Activated T-cell treated with anti-CD3 and anti-CD28 coated beads for 4 hours (primary cell): ENCODE measurements at regions not wholly inside any gene's neighbourhood (a gene's known extent, or its start where the extent isn't known, plus 50 kb on each side); places are given as distances from the start of the nearest gene placed in this dataset.
A peak's percentile ranks its signal among the peaks of the same experiment; 100 is the strongest.
"Not testable (repeated sequence)": the region's sequence is repeated elsewhere in the genome, so short reads cannot be mapped to it uniquely, and the experiment has no call there.

Experiments used
- DNase-seq: peaks from one replicate; pipeline ENCODE4 v3.0.0-alpha.2; 2020

GRCh38 chr1:70674941-70675685, 264.0 kb downstream of the CTH start:
- no peak for DNase-seq

GRCh38 chr1:70675737-70676156, 264.7 kb downstream of the CTH start:
- DNase-seq = no peak

GRCh38 chr1:70685300-70686286, 274.5 kb downstream of the CTH start:
- DNase-seq = peak; percentile 9

GRCh38 chr1:70688580-70688979, 277.5 kb downstream of the CTH start:
- DNase-seq = no peak

GRCh38 chr1:70706381-70707037, 295.4 kb downstream of the CTH start:
- DNase-seq = no peak

- DNase-seq = no peak
These were observed 296.1 kb downstream of the CTH start for GRCh38 chr1:70707214-70707613.

GRCh38 chr1:70714149-70714548, 303.1 kb downstream of the CTH start:
- no peak for DNase-seq

- DNase-seq = no peak
These were observed 306.1 kb downstream of the CTH start for GRCh38 chr1:70717211-70717610.

- no peak for DNase-seq
These were observed 306.6 kb downstream of the CTH start for GRCh38 chr1:70717656-70718055.

- no peak for DNase-seq
These were observed 307.1 kb downstream of the CTH start for GRCh38 chr1:70718086-70718630.

GRCh38 chr1:70719154-70719553, 308.1 kb downstream of the CTH start:
- no peak for DNase-seq

- DNase-seq = no peak
These were observed 309.0 kb downstream of the CTH start for GRCh38 chr1:70720109-70720508.

- no peak for DNase-seq
These were observed 309.5 kb downstream of the CTH start for GRCh38 chr1:70720521-70720920.

GRCh38 chr1:70727886-70728489, 316.9 kb downstream of the CTH start:
- DNase-seq = no peak

GRCh38 chr1:70736518-70736917, 311.1 kb downstream of the PTGER3 start:
- not testable (repeated sequence) for DNase-seq

GRCh38 chr1:70737125-70737524, 310.5 kb downstream of the PTGER3 start:
- no peak for DNase-seq

- DNase-seq = no peak
These were observed 309.0 kb downstream of the PTGER3 start for GRCh38 chr1:70738624-70739023.

GRCh38 chr1:70745199-70745598, 302.4 kb downstream of the PTGER3 start:
- no peak for DNase-seq

GRCh38 chr1:70746062-70746461, 301.6 kb downstream of the PTGER3 start:
- not testable (repeated sequence) for DNase-seq

- not testable (repeated sequence) for DNase-seq
These were observed 300.5 kb downstream of the PTGER3 start for GRCh38 chr1:70747123-70747522.

GRCh38 chr1:70751676-70752287, 295.8 kb downstream of the PTGER3 start:
- DNase-seq = not testable (repeated sequence)

- DNase-seq = no peak
These were observed 292.9 kb downstream of the PTGER3 start for GRCh38 chr1:70754701-70755100.
